Rectal smooth muscle tissue (tissue), 1 donor: ENCODE measurements at regions not wholly inside any gene's neighbourhood (a gene's known extent, or its start where the extent isn't known, plus 50 kb on each side); places are given as distances from the start of the nearest gene placed in this dataset.

Source experiments
- H3K27ac ChIP-seq: one replicate; pipeline ENCODE4 v1.7.0; 2013; ENCODE audit warnings: low read depth, low read length, inconsistent platforms
- H3K27me3 ChIP-seq: one replicate; pipeline ENCODE4 v1.7.0; 2013; ENCODE audit warnings: low read length; ENCODE audit not compliant: control insufficient read depth, insufficient read depth
- H3K36me3 ChIP-seq: one replicate; pipeline ENCODE4 v1.7.0; 2013; ENCODE audit warnings: low read length; ENCODE audit not compliant: control insufficient read depth, insufficient read depth
- H3K4me1 ChIP-seq: one replicate; pipeline ENCODE4 v1.7.0; 2013; ENCODE audit warnings: low read length; ENCODE audit not compliant: control insufficient read depth, insufficient read depth
- H3K4me3 ChIP-seq: one replicate; pipeline ENCODE4 v1.7.0; 2013; ENCODE audit warnings: low read length
- H3K9ac ChIP-seq: one replicate; pipeline ENCODE4 v1.7.0; 2013; ENCODE audit warnings: low read length

- no peak overlapping the region for H3K9ac ChIP-seq
- no peaks in the 10 kb centered on the region for H3K27me3 ChIP-seq
- no peak overlapping the region for H3K4me3 ChIP-seq
- no peak overlapping the region for H3K27ac ChIP-seq
- H3K4me1 ChIP-seq = no peaks in the 10 kb centered on the region
- H3K36me3 ChIP-seq = no peaks in the 10 kb centered on the region
Measured at GRCh38 chr21:23217597-23217996, 2219.4 kb downstream of the NCAM2 start.

DNA sequence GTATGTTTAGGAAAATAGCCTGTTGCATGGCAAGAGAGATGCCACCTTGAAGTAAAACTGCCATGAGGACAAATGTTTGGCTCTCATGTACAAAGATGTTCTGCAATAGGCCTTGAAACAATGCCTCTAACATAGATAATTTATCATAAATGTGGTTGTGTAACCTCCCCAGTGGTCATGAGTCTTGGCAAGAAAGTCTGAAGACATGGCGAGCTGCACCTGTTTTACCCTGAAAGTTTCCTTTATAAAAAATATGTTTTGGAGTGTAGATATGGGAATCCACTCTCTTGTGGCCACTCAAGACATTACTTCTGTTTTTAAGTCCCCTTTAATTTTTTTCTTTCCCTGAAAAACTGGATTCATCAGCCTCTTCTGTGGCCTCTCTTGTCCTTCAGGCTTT, 2217.1 kb downstream of the NCAM2 start:
- Histone ChIP-seq H3K36me3 (no peaks in the 10 kb centered on the region), H3K4me1 (no peaks in the 10 kb centered on the region), H3K27me3 (no peaks in the 10 kb centered on the region), H3K27ac (no peak overlapping the region), H3K4me3 (no peak overlapping the region), H3K9ac (no peak overlapping the region)
